T-helper 17 cell (primary cell): ENCODE measurements at regions not wholly inside any gene's neighbourhood (a gene's known extent, or its start where the extent isn't known, plus 50 kb on each side); places are given as distances from the start of the nearest gene placed in this dataset.
"Not testable (repeated sequence)": the region's sequence is repeated elsewhere in the genome, so short reads cannot be mapped to it uniquely, and the experiment has no call there.

Experiments used
- ATAC-seq: fragments of 150-1000 bp; cut with Tn5 transposase; 2 replicates; pipeline ENCODE4 v1.10.0; 2021; ENCODE audit warnings: mild to moderate bottlenecking, moderate library complexity
- DNase-seq, 3 donors: peaks; one replicate each; pipeline versions ENCODE4 v3.0.0 to v3.0.0-alpha.2; 2020 to 2021
- H3K9me3 ChIP-seq: one replicate; pipeline ENCODE4 v1.7.0; 2013; ENCODE audit warnings: low read length, mild to moderate bottlenecking; ENCODE audit not compliant: control insufficient read depth, poor library complexity, severe bottlenecking
- H3K27ac Mint-ChIP-seq: one replicate; pipeline ENCODE4 v1.8.0; 2022; ENCODE audit warnings: mild to moderate bottlenecking, moderate library complexity, mixed read lengths
- H3K27me3 Mint-ChIP-seq: one replicate; pipeline ENCODE4 v1.8.0; 2022; ENCODE audit warnings: mixed read lengths
- H3K36me3 Mint-ChIP-seq: one replicate; pipeline ENCODE4 v1.8.0; 2022; ENCODE audit warnings: low read depth, mixed read lengths
- H3K4me1 Mint-ChIP-seq: one replicate; pipeline ENCODE4 v1.8.0; 2022; ENCODE audit warnings: mild to moderate bottlenecking, mixed read lengths
- H3K4me3 Mint-ChIP-seq: one replicate; pipeline ENCODE4 v1.8.0; 2022; ENCODE audit warnings: mild to moderate bottlenecking, moderate library complexity, mixed read lengths

DNA sequence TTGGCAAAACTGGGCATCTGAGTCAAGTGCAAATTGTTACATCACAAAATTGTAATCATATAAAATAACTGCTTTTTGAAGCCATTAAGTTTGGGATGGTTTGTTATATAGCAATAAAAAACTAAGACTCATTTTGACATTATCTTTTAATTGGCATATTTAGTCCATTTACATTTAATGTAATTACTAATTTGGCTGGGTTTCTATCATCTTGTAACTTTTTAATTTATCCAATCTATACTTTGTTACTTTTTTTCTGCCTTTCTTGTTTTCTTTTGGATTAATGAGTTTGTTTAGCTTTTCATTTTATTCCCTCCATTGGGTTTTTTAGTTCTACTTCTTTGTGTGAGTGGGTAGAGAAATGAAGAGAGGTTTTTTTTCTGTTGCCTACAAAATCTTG is 76.3 kb downstream of the DRAM2 start:
- peaks cover 3% of the 10 kb centered on the region for H3K36me3 Mint-ChIP-seq
- peaks cover 8% of the 10 kb centered on the region for H3K27me3 Mint-ChIP-seq
- ATAC-seq = no peak
- H3K9me3 ChIP-seq = no peaks in the 10 kb centered on the region
- DNase-seq = no peak
- H3K27ac Mint-ChIP-seq = no peak overlapping the region
- no peaks in the 10 kb centered on the region for H3K4me1 Mint-ChIP-seq
- H3K4me3 Mint-ChIP-seq = no peak overlapping the region

DNA sequence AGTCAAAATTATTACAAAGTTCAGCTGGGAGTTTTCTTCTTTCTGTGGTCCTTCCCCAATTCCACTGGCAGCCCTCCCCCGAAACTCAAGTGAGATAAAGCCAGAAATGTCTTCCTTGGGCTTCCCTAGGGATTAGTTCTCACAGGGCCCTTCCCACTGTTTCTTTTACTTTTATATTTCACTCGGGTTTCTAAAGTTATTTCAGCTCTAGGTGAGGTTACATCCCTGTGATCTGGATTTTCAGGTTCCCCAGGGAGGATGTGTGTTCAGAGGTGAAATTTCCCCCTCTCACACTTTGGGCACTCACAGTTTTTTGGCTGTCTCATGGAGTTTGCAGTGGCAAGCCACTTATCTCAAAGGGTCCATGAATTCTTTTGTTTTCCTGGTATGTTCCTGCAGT is 77.3 kb downstream of the DRAM2 start:
- ATAC-seq (no peak), DNase-seq (no peak)
- Mint-ChIP-seq H3K4me1 (no peaks in the 10 kb centered on the region), H3K27me3 (peaks cover 8% of the 10 kb centered on the region), H3K27ac (no peak overlapping the region), H3K4me3 (no peak overlapping the region), H3K36me3 (peaks cover 3% of the 10 kb centered on the region)
- no peaks in the 10 kb centered on the region for H3K9me3 ChIP-seq

GRCh38 chr1:111062081-111062480 is 77.8 kb downstream of the DRAM2 start:
- H3K4me1 Mint-ChIP-seq = no peaks in the 10 kb centered on the region
- peaks cover 3% of the 10 kb centered on the region for H3K36me3 Mint-ChIP-seq
- H3K9me3 ChIP-seq = no peaks in the 10 kb centered on the region
- H3K27ac Mint-ChIP-seq = no peak overlapping the region
- ATAC-seq = no peak
- DNase-seq = no peak
- H3K27me3 Mint-ChIP-seq = peaks cover 8% of the 10 kb centered on the region
- no peak overlapping the region for H3K4me3 Mint-ChIP-seq

GRCh38 chr1:111054656-111055055 is 85.2 kb downstream of the DRAM2 start:
- H3K4me3 Mint-ChIP-seq = no peak overlapping the region
- H3K36me3 Mint-ChIP-seq = peaks cover 3% of the 10 kb centered on the region
- peaks cover 12% of the 10 kb centered on the region for H3K27me3 Mint-ChIP-seq
- no peak overlapping the region for H3K27ac Mint-ChIP-seq
- DNase-seq = no peak
- H3K4me1 Mint-ChIP-seq = peaks cover 2% of the 10 kb centered on the region
- no peak for ATAC-seq
- H3K9me3 ChIP-seq = no peaks in the 10 kb centered on the region

GRCh38 chr1:111052246-111052645 is 87.6 kb downstream of the DRAM2 start:
- H3K27me3 Mint-ChIP-seq = peaks cover 12% of the 10 kb centered on the region

DNA sequence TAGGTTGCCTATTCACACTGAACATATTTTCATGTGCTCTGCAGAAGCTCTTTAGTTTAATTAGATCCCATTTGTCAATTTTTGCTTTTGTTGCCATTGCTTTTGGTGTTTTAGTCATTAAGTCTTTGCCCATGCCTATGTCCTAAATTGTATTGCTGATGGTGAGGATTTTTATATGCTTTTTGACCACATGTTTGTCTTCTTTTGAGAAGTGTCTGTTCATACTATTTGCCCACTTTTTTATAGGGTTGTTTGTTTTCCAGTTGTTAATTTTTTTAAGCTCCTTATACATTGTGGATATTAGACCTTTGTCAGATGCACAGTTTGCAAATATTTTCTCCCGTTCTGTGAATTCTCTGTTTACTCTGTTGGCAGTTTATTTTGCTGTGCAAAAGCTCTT is 84.5 kb upstream of the LRIF1 start:
- H3K27me3 Mint-ChIP-seq = peaks cover 22% of the 10 kb centered on the region
- not testable (repeated sequence) for H3K27ac Mint-ChIP-seq, ATAC-seq, H3K4me3 Mint-ChIP-seq, H3K9me3 ChIP-seq, DNase-seq, H3K4me1 Mint-ChIP-seq, H3K36me3 Mint-ChIP-seq

More at GRCh38 chr1:111052246-111052645, 87.6 kb downstream of the DRAM2 start:
- no peak for DNase-seq
- H3K4me3 Mint-ChIP-seq = no peak overlapping the region
- no peak for ATAC-seq
- H3K36me3 Mint-ChIP-seq = peaks cover 3% of the 10 kb centered on the region
- H3K9me3 ChIP-seq = no peaks in the 10 kb centered on the region
- H3K4me1 Mint-ChIP-seq = peaks cover 2% of the 10 kb centered on the region
- no peak overlapping the region for H3K27ac Mint-ChIP-seq

DNA sequence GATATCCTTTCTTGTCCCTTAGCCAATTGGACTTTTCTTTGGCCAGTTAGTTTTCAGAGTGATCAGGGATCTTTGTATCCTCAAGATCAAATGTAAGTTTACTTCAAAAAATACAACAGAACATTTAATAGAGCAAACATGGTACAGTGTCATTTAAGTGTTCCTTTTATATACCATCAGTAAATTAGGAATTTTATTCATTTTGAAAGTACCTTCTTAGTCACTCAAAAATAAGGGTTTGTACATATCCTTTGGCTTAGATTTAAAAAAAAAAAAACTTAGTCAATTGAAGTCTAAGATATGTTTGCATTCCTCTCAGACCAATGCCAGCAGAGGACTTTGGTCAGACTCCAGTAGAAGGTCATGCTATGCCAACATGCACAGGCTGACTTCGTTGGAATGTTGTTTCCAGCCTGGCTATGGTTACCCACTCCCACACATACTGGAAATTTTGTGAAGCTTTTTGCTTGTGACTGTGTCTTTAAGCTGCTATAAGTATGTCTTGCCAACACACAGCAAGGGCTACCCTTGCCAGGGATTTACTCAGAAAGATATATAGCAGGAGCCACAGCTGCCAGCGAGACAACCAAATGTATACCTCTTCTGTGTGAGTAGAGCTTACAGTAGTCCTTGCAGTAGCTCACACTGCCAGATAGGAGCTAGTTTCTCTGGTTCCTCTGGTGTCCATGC is 81.5 kb upstream of the LRIF1 start:
- H3K9me3 ChIP-seq = no peaks in the 10 kb centered on the region
- DNase-seq = no peak
- peaks cover 13% of the 10 kb centered on the region for H3K27me3 Mint-ChIP-seq
- H3K36me3 Mint-ChIP-seq = no peaks in the 10 kb centered on the region
- no peak for ATAC-seq
- H3K4me3 Mint-ChIP-seq = no peak overlapping the region
- H3K4me1 Mint-ChIP-seq = no peaks in the 10 kb centered on the region
- H3K27ac Mint-ChIP-seq = no peak overlapping the region

GRCh38 chr1:111032295-111032897 is 68.7 kb upstream of the LRIF1 start:
- H3K9me3 ChIP-seq = no peaks in the 10 kb centered on the region
- Mint-ChIP-seq H3K36me3 (no peaks in the 10 kb centered on the region), H3K27ac (no peak overlapping the region), H3K4me1 (peaks cover 2% of the 10 kb centered on the region), H3K27me3 (peaks cover 42% of the 10 kb centered on the region), H3K4me3 (no peak overlapping the region)
- peak; percentile 47 for ATAC-seq
- DNase-seq = peak in 1 of 3 donors; percentile 22

DNA sequence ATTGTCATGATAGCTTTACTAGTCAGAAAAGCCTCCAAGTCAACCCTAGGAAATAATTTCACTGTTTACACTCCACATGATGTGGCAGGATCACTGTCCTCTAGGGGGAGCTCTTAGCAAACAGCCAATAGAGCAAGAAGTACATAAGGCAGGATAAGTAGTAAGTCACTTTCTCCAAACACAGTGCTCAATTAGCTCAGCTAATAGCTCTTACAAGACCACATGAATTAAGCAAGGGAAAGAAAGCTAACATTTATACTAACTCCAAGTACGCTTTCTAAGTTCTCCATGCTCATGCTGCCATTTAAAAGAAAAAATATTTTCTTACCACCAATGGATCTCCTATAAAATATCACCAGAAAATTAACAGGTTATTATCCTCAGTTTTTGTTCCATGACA is 66.9 kb upstream of the LRIF1 start:
- Mint-ChIP-seq H3K4me3 (no peak overlapping the region), H3K27ac (no peak overlapping the region), H3K27me3 (peaks cover 34% of the 10 kb centered on the region), H3K4me1 (peaks cover 2% of the 10 kb centered on the region), H3K36me3 (peaks cover 2% of the 10 kb centered on the region)
- H3K9me3 ChIP-seq = no peaks in the 10 kb centered on the region
- ATAC-seq = peak; percentile 61
- DNase-seq = peak in 1 of 3 donors; percentile 39

- peaks cover 28% of the 10 kb centered on the region for H3K27me3 Mint-ChIP-seq
- no peak overlapping the region for H3K27ac Mint-ChIP-seq
- no peak overlapping the region for H3K4me3 Mint-ChIP-seq
- DNase-seq (no peak), ATAC-seq (no peak)
- peaks cover 6% of the 10 kb centered on the region for H3K36me3 Mint-ChIP-seq
- H3K9me3 ChIP-seq = no peaks in the 10 kb centered on the region
- no peaks in the 10 kb centered on the region for H3K4me1 Mint-ChIP-seq
Observed at GRCh38 chr1:111025109-111025508, 61.4 kb upstream of the LRIF1 start.

GRCh38 chr1:111015222-111015621 is 51.5 kb upstream of the LRIF1 start:
- DNase-seq = no peak
- no peak overlapping the region for H3K4me3 Mint-ChIP-seq
- peaks cover 6% of the 10 kb centered on the region for H3K9me3 ChIP-seq
- H3K27ac Mint-ChIP-seq = no peak overlapping the region
- no peaks in the 10 kb centered on the region for H3K4me1 Mint-ChIP-seq
- H3K27me3 Mint-ChIP-seq = peaks cover 27% of the 10 kb centered on the region
- peaks cover 3% of the 10 kb centered on the region for H3K36me3 Mint-ChIP-seq
- no peak for ATAC-seq
